Activated T-cell treated with anti-CD3 and anti-CD28 coated beads, Interleukin-2, amount 50 U/mL, for 4 hours (primary cell): ENCODE measurements at regions not wholly inside any gene's neighbourhood (a gene's known extent, or its start where the extent isn't known, plus 50 kb on each side); places are given as distances from the start of the nearest gene placed in this dataset.
A peak's percentile ranks its signal among the peaks of the same experiment; 100 is the strongest.
"Not testable (repeated sequence)": the region's sequence is repeated elsewhere in the genome, so short reads cannot be mapped to it uniquely, and the experiment has no call there.

Source experiments
- ATAC-seq, 2 donors: fragments of 200-7000 bp; cut with Tn5 transposase; one replicate each; pipeline ENCODE4 v1.10.0; 2021
- DNase-seq: peaks from one replicate; pipeline ENCODE4 v3.0.0-alpha.2; 2020
- H3K27me3 Mint-ChIP-seq: one replicate; pipeline ENCODE4 v1.8.0; 2021; ENCODE audit warnings: low read depth, mixed read lengths
- H3K36me3 Mint-ChIP-seq: one replicate; pipeline ENCODE4 v1.8.0; 2022; ENCODE audit warnings: mixed read lengths; ENCODE audit not compliant: insufficient read depth
- H3K4me1 Mint-ChIP-seq: one replicate; pipeline ENCODE4 v1.8.0; 2021; ENCODE audit warnings: low read depth, mixed read lengths
- H3K4me3 Mint-ChIP-seq: one replicate; pipeline ENCODE4 v1.8.0; 2021; ENCODE audit warnings: mild to moderate bottlenecking, moderate library complexity, mixed read lengths
- H3K9me3 Mint-ChIP-seq: one replicate; pipeline ENCODE4 v1.8.0; 2021; ENCODE audit warnings: mixed read lengths

DNA sequence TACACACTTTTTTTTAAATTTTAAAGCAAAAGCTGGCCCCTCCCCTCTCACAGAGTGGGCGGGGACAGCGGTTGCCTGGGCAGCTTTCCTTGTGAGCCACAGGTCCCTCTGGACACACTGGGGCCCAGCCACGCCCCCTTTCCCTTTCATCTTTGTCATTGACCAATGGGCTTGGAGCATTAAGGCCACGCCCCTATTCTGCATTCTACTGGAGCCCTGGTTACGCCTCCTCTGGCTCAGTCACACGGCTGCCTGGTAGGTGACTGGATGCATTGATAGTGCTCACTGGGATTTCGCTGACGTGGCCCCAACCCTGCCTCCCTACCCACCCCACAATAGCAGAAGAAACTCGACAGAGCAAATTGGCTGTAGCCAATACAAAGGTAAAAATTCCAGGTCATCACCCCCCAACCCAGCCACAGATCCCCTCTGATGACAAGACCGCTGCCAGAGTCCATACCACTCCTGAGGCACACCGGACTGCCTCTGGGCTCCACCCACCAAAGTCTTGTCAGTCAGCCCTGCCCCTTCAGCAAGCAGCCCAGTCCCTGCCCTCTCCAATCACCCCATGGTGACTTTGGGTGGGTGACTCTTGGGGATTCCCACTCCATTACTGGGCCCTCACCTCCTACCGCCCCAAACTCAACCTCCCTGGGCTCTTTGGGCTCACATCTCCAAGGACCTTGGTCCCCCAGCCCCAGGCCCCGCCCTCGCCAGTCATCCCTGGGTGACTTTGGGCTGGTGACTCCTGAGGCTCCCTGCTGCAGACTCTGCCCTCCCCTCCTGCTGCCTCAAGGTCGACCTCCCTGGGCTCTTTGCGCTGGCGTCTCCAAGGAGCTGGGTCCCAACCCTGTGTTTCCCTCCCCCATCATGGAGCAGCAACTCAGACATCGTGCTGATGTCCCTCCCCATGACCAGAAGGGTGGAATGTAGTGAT, 112.2 kb upstream of the FAN1 start:
- H3K4me3 Mint-ChIP-seq: no peak overlapping the region
- ATAC-seq (no peak), DNase-seq (no peak)
- no peaks in the 10 kb centered on the region for H3K4me1 Mint-ChIP-seq
- no peaks in the 10 kb centered on the region for H3K9me3 Mint-ChIP-seq
- H3K36me3 Mint-ChIP-seq: no peaks in the 10 kb centered on the region
- H3K27me3 Mint-ChIP-seq: peaks cover 18% of the 10 kb centered on the region

DNA sequence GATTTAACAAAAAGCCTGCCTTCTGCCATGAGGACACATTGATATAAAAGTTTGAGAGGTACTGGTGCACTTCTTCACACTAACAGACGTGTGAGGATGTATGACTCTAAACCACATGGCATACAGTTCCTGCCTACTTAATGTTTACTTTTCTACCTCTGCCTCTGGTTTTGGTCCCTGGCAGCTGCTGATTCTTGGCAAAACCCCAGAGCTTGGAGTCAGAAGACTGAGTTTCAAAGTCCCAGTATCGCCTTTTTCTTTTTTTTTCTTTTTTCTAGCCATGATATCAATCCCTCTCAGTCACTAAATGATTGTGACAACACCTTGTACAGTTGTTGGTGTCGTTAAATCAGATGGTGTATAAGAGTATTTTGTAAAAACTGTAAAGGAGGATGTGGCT, 110.9 kb upstream of the FAN1 start:
- not testable (repeated sequence) for DNase-seq, H3K4me3 Mint-ChIP-seq, H3K4me1 Mint-ChIP-seq, H3K9me3 Mint-ChIP-seq, ATAC-seq, H3K36me3 Mint-ChIP-seq
- H3K27me3 Mint-ChIP-seq: peaks cover 20% of the 10 kb centered on the region

DNA sequence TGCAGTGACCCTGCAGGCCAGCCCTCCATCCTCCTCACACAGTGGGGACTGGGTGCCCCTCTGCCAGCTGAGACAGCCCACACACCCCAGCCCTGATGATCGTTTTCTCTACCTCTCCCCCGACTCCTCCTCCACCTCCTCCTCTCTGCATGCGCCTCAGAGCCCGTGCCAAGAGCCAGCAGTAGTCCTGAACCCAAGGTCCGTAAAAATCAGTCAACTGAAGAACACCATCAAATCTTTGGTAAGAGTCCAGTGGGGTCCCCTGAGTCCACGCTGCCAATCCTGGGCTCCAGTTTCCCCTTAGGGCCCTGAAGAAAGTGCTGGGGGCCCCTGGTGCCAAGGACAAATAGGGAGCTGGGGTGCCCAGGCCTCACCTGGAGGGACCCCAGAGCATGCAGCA, 109.3 kb upstream of the FAN1 start:
- ATAC-seq: no peak
- Mint-ChIP-seq H3K27me3 (peaks cover 14% of the 10 kb centered on the region), H3K4me1 (no peaks in the 10 kb centered on the region), H3K4me3 (no peak overlapping the region), H3K36me3 (no peaks in the 10 kb centered on the region), H3K9me3 (no peaks in the 10 kb centered on the region)
- no peak for DNase-seq

DNA sequence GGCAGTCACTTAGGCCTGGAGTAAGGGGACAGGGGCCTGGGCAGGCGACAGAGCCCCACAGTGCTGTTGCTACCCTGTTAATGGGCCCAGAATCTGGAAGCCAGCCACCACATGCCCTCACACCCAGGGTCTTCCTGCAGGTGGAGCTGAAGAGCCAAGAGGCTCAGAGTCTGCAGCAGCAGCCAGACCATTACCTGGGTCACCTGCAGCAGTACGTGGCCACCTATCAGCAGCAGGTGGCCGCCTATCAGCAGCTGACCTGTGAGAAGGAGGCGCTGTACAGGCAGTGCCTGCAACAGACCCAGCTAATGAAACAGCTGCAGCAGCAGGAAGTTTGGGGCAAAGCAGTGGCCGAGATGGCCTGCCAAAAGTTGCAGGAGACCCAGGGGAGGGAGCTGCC, 104.2 kb upstream of the FAN1 start:
- H3K4me1 Mint-ChIP-seq, H3K36me3 Mint-ChIP-seq, H3K9me3 Mint-ChIP-seq, H3K27me3 Mint-ChIP-seq, DNase-seq, ATAC-seq, H3K4me3 Mint-ChIP-seq: not testable (repeated sequence)

DNA sequence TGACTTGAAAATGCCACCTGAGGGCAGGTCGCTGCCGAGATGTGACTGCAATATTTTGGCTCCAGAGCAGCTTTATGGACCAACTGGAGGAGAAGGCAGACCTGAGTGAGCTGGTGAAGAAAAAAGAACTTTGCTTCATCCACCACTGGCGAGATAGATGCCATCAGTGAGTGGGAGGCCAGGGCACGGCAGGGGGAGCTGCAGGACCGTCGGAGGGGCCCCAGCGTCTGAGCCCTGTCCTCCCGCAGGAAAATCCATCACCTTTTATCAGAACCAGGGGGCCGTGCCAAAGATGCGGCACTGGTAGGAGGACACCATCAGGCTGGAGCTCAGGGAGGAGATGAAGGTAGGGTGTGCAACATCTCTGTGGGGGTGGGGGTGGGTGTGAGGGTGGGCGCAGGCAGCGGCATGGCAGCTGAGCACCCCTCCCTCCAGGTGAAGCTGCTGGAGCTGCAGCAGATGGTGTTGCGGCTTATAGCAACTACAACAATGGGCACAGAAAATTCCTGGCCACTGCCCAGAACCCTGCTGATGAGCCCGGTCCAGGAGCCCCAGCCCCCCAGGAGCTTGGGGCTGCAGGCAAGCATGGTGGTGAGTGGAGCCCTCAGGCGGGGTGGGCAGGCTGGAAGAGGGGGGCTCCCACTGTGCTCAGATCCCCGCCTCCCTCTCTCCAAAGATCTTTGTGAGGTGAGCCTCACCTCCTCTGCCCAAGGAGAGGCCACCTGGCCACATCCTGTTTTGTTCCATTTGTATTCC, 102.4 kb upstream of the FAN1 start:
- H3K4me1 Mint-ChIP-seq, ATAC-seq, H3K4me3 Mint-ChIP-seq, H3K9me3 Mint-ChIP-seq, H3K36me3 Mint-ChIP-seq, DNase-seq, H3K27me3 Mint-ChIP-seq: not testable (repeated sequence)

DNA sequence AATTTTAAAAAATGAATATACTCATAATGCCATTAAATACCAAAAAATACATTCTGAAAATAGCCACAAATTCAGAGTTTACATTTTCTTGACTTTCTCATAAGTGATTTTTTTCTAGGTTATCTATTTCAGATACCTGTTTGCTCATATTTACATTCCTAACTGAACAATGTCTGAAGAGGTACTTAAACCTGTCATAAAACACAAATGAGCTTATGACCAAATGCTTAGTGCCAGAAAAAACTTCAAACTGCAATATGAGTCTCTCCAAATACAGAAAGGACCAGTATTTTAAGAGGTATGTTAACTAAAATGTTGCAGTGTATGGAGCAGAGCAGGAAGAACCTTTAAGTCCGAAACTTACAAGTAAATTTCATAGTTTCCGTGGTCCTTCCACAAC, 101.7 kb upstream of the FAN1 start:
- H3K4me1 Mint-ChIP-seq, H3K36me3 Mint-ChIP-seq, H3K9me3 Mint-ChIP-seq, H3K4me3 Mint-ChIP-seq, H3K27me3 Mint-ChIP-seq, DNase-seq, ATAC-seq: not testable (repeated sequence)

DNA sequence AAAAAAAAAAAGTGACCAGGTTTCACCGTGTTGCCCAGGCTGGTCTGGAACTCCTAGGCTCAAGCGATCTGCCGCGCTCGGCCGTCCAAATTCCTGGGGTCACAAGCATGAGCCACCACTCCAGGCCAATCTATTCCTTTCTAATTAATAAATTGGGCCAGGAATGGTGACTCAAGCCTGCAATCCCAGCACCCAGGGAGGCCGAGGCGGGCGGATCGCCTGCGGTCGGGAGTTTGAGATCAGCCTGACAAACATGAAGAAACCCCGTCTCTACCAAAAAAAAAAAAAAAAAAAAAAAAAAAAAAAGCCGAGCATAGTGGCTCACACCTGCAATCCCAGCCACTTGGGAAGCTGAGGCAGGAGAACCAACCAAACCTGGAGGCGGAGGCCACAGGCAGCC, 100.0 kb upstream of the FAN1 start:
- ATAC-seq, H3K4me1 Mint-ChIP-seq, DNase-seq, H3K27me3 Mint-ChIP-seq, H3K36me3 Mint-ChIP-seq, H3K9me3 Mint-ChIP-seq, H3K4me3 Mint-ChIP-seq: not testable (repeated sequence)

DNA sequence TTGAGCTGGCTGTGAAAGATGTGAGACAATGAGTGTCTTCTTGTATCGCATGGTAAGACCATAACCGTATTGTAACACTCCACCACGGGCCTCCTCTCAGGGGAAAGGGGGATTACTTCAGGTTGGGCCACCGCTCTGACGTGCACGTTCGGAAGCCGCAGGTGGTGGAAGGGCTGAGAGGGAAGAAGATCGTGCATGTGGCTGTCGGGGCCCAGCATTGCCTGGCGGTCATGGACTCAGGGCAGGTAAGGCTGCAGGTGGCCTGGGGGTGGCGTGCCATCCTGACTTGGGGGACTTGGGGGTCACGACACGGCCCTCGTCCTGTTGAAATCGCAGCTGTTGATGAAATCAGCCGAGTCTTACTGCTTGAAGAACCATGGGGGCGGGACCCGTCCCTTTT, 87.3 kb upstream of the FAN1 start:
- no peak for DNase-seq

DNA sequence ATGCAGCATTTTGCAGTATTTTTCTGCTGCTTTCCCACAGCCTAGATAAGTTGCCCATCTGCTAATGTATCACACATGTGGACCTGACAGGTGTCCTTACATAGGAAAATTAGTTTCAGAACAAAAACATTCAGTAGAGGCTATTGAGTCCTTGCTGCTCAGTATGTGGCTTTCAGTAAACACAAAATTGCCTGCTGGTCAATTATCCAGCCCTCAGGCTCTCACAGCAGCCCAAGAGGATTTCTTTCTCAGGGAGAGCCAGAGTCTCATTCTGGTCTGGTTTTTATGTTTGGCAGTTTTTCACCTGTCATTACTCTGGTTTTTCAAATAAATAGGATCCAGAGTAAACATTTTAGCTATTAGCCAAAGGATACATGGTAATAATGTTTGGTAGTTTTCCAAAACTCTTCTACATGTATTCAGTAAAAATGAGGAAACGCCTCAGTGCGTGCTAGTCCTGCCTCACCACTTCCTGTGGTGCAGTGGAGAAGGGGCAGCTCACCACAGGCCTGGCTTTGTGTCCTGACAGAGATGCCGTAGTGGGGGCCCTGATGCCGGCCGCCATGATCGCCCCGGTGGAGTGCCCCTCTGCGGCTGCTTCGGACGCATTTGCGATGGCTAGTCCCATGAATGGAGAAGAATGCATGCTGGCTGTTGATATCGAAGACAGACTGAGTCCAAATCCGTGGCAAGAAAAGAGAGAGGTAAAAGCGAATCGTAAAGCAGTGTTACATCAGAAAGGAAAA, 80.5 kb upstream of the FAN1 start:
- H3K4me1 Mint-ChIP-seq, H3K27me3 Mint-ChIP-seq, H3K36me3 Mint-ChIP-seq, H3K9me3 Mint-ChIP-seq: not testable (repeated sequence)
- ATAC-seq (peak; percentile 66 to 94), DNase-seq (peak; percentile 42)
- H3K4me3 Mint-ChIP-seq: peak overlapping the region; percentile 89

More for the DNA sequence above, 87.3 kb upstream of the FAN1 start:
- Mint-ChIP-seq H3K4me3 (no peak overlapping the region), H3K36me3 (no peaks in the 10 kb centered on the region), H3K4me1 (no peaks in the 10 kb centered on the region), H3K9me3 (no peaks in the 10 kb centered on the region), H3K27me3 (no peaks in the 10 kb centered on the region)
- ATAC-seq: no peak

DNA sequence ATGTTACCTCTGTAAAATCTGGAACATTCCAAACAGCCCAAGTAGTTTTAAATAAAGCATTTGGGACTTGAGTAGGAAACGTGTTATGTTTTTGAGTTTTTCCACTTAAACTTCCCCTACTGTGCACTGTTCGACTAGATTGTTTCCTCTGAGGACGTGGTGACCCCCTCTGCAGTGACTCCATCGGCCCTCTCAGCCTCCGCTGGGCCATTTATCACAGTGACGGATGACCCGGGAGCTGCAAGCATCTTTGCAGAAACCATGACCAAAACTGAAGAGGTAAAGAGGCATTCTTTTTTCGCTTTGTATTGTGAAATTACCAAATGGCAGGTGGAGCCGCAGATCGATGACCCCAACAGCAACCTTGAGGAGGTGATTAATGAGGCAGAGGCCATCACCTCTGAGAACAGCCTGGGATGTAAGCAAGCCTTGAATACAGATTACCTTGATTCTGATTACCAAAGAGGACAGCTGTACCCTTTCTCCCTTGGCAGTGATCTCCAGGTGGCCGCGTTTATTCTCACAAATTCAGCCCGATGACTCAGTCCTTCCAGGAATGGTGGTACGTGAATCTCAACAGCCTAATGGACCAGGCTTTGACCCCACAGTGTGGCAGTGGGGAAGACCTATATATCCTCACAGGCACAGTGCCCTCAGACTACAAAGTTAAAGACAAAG, 79.1 kb upstream of the FAN1 start:
- peak overlapping the region; percentile 89 for H3K4me3 Mint-ChIP-seq
- peaks cover 3% of the 10 kb centered on the region for H3K36me3 Mint-ChIP-seq
- DNase-seq (no peak), ATAC-seq (no peak)
- no peaks in the 10 kb centered on the region for H3K27me3 Mint-ChIP-seq
- no peaks in the 10 kb centered on the region for H3K9me3 Mint-ChIP-seq
- H3K4me1 Mint-ChIP-seq: peaks cover 4% of the 10 kb centered on the region

DNA sequence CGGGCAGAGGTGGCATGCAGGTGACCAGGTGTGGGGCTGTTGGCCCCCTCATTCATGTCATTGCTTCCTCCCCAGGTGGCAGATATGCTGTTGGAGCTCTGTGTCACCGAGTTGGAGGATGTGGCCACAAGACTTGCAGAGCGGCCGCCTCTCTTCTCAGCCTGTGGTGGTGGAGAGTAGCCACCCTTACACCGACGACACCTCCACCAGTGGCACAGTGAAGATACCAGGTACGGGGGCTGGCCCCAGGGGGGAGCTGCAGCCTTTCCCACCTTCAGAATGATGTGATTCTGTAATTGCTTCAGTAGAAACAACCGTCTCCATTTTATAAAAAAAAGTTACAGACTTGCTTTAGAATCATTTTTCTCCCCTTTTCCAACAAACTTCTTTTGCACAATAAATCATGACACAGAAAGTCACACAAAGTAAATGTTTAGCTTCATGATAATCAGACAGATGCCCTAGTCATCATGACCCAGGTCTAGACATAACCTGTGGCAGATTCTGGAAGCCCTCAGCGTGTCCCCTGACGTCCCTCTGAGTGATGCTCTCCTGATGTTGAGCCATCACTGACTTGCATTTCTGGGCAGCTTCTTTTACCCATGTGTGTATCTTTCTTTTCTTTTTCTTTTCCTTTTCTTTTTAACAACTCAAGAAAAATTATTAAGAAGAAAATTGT, 76.0 kb upstream of the FAN1 start:
- peaks cover 16% of the 10 kb centered on the region for H3K4me1 Mint-ChIP-seq

DNA sequence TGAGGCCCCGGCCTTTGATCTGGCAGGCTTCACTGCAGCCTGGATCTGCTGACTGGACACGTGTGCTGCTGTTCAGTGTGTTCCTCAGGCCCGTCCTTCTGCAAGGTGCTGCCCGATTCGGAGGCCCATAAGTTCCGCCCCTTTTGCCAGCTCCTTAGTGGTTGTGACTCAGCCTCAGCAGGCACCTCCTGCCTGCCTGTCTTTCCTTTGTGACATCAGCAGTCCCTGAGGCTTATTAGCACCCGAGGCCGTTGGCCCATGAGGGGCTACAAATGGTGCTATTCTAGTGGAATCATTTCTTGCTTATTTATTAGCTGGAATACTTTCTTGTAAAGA, 75.4 kb upstream of the FAN1 start:
- ATAC-seq: peak in 1 of 2 donors; percentile 86
- Mint-ChIP-seq H3K4me1 (peaks cover 20% of the 10 kb centered on the region), H3K36me3 (peaks cover 11% of the 10 kb centered on the region)
- H3K9me3 Mint-ChIP-seq, H3K27me3 Mint-ChIP-seq, H3K4me3 Mint-ChIP-seq, DNase-seq: not testable (repeated sequence)

More for the DNA sequence above, 76.0 kb upstream of the FAN1 start:
- DNase-seq: no peak
- no peak for ATAC-seq
- no peak overlapping the region for H3K4me3 Mint-ChIP-seq
- H3K27me3 Mint-ChIP-seq: no peaks in the 10 kb centered on the region
- H3K36me3 Mint-ChIP-seq: peaks cover 11% of the 10 kb centered on the region
- H3K9me3 Mint-ChIP-seq: no peaks in the 10 kb centered on the region

DNA sequence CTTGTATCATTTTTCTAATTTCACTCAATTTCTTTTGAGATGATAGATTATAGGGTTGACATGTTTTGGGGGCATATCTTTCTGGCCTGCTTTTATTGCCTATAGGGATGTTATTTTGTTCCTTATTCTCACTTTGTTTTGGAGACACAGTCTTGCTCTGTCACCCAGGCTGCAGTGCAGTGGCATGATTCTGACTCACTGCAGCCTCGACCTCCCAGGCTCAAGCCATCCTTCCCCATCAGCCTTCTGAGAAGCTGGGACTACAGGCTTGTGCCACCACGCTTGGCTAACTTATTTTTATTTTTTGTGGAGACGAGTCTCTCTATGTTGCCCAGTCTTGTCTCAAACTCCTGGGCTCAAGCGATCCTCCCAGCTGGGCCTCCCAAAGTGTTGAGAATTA, 72.8 kb upstream of the FAN1 start:
- H3K36me3 Mint-ChIP-seq: peaks cover 14% of the 10 kb centered on the region
- no peaks in the 10 kb centered on the region for H3K27me3 Mint-ChIP-seq
- H3K9me3 Mint-ChIP-seq: no peaks in the 10 kb centered on the region
- no peak overlapping the region for H3K4me3 Mint-ChIP-seq
- DNase-seq (no peak), ATAC-seq (no peak)
- peaks cover 34% of the 10 kb centered on the region for H3K4me1 Mint-ChIP-seq

DNA sequence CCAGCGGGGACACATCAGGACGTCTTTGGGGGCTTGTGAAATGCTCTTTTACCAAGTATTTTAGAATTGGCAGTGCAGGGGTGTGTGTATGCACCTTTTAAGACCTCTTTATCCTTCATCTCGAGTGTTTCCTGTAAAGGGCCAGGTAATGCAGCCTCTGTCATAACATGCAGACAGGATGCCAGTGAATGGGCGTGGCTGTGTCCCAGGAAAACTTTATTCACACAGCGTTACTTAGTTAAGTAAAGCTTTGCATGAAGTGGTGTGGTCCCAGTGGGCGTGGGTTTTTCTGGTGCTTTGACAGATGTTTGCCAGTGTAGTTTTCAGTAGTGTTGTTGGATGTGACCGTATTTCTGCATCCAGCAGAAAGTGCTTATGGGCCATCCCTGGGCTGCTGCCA, 70.3 kb upstream of the FAN1 start:
- not testable (repeated sequence) for H3K4me3 Mint-ChIP-seq, ATAC-seq, H3K9me3 Mint-ChIP-seq, DNase-seq, H3K27me3 Mint-ChIP-seq
- peaks cover 14% of the 10 kb centered on the region for H3K36me3 Mint-ChIP-seq
- peaks cover 34% of the 10 kb centered on the region for H3K4me1 Mint-ChIP-seq
